ENCODE measurements at regions not wholly inside any gene's neighbourhood (a gene's known extent, or its start where the extent isn't known, plus 50 kb on each side); places are given as distances from the start of the nearest gene placed in this dataset.

DNA sequence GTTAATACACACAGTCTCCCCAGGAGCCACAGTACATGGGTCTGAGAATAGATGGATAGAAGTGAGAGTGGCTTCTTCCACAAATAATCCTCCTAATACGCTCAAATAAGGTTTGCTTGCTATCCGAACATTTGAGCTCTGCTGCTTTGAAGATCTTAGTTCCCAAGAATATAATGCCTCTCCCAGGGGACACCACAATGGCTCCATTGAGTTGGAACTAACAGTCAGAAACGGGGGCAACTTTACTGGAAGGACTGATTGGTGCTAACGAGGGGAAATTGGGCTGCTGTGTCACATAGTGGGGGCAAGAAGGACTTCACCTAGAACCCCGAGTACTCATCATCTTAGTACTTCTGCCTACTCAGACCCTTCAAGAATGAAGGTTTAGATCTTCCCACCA is 66.2 kb downstream of the IGLL5 start:
- TF ChIP-seq, protein P1, sequence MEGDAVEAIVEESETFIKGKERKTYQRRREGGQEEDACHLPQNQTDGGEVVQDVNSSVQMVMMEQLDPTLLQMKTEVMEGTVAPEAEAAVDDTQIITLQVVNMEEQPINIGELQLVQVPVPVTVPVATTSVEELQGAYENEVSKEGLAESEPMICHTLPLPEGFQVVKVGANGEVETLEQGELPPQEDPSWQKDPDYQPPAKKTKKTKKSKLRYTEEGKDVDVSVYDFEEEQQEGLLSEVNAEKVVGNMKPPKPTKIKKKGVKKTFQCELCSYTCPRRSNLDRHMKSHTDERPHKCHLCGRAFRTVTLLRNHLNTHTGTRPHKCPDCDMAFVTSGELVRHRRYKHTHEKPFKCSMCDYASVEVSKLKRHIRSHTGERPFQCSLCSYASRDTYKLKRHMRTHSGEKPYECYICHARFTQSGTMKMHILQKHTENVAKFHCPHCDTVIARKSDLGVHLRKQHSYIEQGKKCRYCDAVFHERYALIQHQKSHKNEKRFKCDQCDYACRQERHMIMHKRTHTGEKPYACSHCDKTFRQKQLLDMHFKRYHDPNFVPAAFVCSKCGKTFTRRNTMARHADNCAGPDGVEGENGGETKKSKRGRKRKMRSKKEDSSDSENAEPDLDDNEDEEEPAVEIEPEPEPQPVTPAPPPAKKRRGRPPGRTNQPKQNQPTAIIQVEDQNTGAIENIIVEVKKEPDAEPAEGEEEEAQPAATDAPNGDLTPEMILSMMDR (IDR thresholded peaks at IDR 0.05; ENCODE audit: unreplicated experiment), result no peak
- DNase-seq (ENCODE audit: low spot score in 2 of 2, unreplicated experiment in 2 of 2), result no peak
- Mint-ChIP-seq H3K4me1 (no peaks in the 10 kb centered on the region), H3K4me3 (no peak overlapping the region), H3K27me3 (ENCODE audit: low read depth) (peaks cover 67% of the 10 kb centered on the region), H3K27ac (no peak overlapping the region), H3K9me3 (no peaks in the 10 kb centered on the region), H3K36me3 (no peaks in the 10 kb centered on the region)

- TF ChIP-seq, protein P1 (IDR thresholded peaks at IDR 0.05; ENCODE audit: unreplicated experiment), result no peak
- Mint-ChIP-seq H3K4me3 (no peak overlapping the region), H3K27me3 (ENCODE audit: low read depth) (peaks cover 68% of the 10 kb centered on the region), H3K36me3 (no peaks in the 10 kb centered on the region), H3K4me1 (no peaks in the 10 kb centered on the region), H3K27ac (no peak overlapping the region), H3K9me3 (no peaks in the 10 kb centered on the region)
- no peak for DNase-seq (ENCODE audit: low spot score in 2 of 2, unreplicated experiment in 2 of 2)
Measured at GRCh38 chr22:22954656-22955055, 67.0 kb downstream of the IGLL5 start.

- Mint-ChIP-seq H3K36me3 (no peaks in the 10 kb centered on the region), H3K4me3 (no peak overlapping the region), H3K4me1 (no peaks in the 10 kb centered on the region), H3K27me3 (ENCODE audit: low read depth) (peaks cover 67% of the 10 kb centered on the region), H3K9me3 (no peaks in the 10 kb centered on the region), H3K27ac (no peak overlapping the region)
- TF ChIP-seq, protein P1 (IDR thresholded peaks at IDR 0.05; ENCODE audit: unreplicated experiment), result no peak
- no peak for DNase-seq (ENCODE audit: low spot score in 2 of 2, unreplicated experiment in 2 of 2)
Measured at GRCh38 chr22:22955276-22955798, 67.7 kb downstream of the IGLL5 start.

- Mint-ChIP-seq H3K4me3 (no peak overlapping the region), H3K9me3 (peaks cover 4% of the 10 kb centered on the region), H3K27me3 (ENCODE audit: low read depth) (peaks cover 63% of the 10 kb centered on the region), H3K36me3 (no peaks in the 10 kb centered on the region), H3K27ac (no peak overlapping the region), H3K4me1 (no peaks in the 10 kb centered on the region)
- TF ChIP-seq, protein P1 (IDR thresholded peaks at IDR 0.05; ENCODE audit: unreplicated experiment), result peak; percentile 77
- DNase-seq (ENCODE audit: low spot score in 2 of 2, unreplicated experiment in 2 of 2), result peak in 1 of 2 experiments; percentile 69
Measured at GRCh38 chr22:22955866-22956535, 68.4 kb downstream of the IGLL5 start.

DNA sequence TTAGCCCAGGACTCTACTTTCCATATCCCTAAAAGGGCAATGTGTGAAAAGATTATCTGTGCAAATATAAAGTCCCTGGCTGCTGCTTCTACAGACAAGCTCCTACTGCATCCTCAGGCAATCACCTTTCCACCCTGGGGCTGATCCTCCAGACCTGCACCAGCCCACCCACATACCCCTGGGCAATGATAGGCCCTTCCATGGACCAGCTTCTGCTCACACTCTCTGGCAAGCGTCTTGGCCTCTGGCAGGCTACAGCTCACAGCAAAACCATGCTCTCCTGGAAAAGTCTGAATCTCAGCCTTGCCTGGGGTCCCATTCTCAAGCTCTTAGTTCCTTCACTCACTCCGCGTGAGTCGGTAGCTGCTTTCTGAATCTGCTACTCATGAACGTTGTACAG is 69.5 kb downstream of the IGLL5 start:
- Mint-ChIP-seq H3K4me1 (no peaks in the 10 kb centered on the region), H3K9me3 (peaks cover 14% of the 10 kb centered on the region), H3K27ac (no peak overlapping the region), H3K4me3 (no peak overlapping the region), H3K36me3 (no peaks in the 10 kb centered on the region), H3K27me3 (ENCODE audit: low read depth) (peaks cover 54% of the 10 kb centered on the region)
- TF ChIP-seq, protein P1 (IDR thresholded peaks at IDR 0.05; ENCODE audit: unreplicated experiment), result no peak
- DNase-seq (ENCODE audit: low spot score in 2 of 2, unreplicated experiment in 2 of 2), result no peak

All from mesothelial cell of epicardium (in vitro differentiated cells).